ENCODE measurements at regions not wholly inside any gene's neighbourhood (a gene's known extent, or its start where the extent isn't known, plus 50 kb on each side); places are given as distances from the start of the nearest gene placed in this dataset.

DNA sequence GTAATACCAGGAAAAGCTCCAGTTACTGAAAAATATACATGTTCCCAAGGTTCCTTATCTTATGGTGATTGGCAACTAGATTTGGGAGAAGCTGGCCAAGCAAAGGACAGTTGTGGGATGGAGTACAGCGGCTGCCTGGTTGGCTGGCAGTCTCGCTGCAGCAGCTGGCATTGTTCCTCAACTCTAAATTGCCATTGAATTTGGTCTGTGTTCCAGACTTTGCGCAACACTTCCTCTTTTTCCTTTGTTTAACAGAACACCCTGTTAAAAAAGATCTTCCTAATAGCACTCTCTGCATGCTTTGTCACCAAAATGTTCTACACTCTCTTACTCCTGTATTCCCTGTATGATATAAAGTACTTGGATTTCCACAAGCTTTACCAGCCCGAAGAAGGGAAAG, 420.6 kb upstream of the RBMS3 start:
- no peaks in the 10 kb centered on the region for H3K27me3 ChIP-seq (ENCODE audit: control insufficient read depth, insufficient read depth, low read length)
- CTCF ChIA-PET, result interaction anchor here (1.3 to 2.3 kb wide), 3 partner anchors 9 to 12 kb away, joined by 3 to 8 read pairs (median 7); no protein-coding TSS in a partner anchor

DNA sequence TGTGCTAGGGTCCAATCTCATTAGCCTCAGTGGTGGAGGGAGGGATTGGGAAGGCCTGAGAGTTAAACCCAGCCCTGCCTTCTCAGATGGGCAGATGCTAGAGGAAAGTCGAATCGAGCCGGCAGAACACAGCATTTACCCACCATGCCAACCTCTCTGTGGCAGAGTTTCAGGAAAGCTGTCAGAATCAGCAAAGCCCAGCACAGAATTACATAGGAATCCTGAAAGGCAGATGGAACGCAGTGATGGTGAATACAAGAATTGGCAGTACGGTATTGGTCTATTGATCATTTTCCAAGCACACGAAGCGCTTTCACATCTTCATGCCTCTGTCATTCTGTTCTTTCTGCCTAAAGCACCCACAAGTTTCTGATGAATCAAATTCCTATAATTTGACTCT, 417.7 kb upstream of the RBMS3 start:
- TF ChIP-seq, protein P1, sequence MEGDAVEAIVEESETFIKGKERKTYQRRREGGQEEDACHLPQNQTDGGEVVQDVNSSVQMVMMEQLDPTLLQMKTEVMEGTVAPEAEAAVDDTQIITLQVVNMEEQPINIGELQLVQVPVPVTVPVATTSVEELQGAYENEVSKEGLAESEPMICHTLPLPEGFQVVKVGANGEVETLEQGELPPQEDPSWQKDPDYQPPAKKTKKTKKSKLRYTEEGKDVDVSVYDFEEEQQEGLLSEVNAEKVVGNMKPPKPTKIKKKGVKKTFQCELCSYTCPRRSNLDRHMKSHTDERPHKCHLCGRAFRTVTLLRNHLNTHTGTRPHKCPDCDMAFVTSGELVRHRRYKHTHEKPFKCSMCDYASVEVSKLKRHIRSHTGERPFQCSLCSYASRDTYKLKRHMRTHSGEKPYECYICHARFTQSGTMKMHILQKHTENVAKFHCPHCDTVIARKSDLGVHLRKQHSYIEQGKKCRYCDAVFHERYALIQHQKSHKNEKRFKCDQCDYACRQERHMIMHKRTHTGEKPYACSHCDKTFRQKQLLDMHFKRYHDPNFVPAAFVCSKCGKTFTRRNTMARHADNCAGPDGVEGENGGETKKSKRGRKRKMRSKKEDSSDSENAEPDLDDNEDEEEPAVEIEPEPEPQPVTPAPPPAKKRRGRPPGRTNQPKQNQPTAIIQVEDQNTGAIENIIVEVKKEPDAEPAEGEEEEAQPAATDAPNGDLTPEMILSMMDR (IDR thresholded peaks at IDR 0.05; ENCODE audit: insufficient read depth, low read depth, low read length), result no peak
- Histone ChIP-seq H3K36me3 (ENCODE audit: control insufficient read depth, insufficient read depth, low read length) (no peaks in the 10 kb centered on the region), H3K4me3 (ENCODE audit: low read depth, low read length) (no peak overlapping the region), H3K27me3 (ENCODE audit: control insufficient read depth, insufficient read depth, low read length) (no peaks in the 10 kb centered on the region)
- CTCF ChIA-PET, result no interaction called here
- DNase-seq (ENCODE audit: low read depth), result no peak
- POLR2A ChIA-PET, result no interaction called here

More for the DNA sequence above, 420.6 kb upstream of the RBMS3 start:
- POLR2A ChIA-PET, result no interaction called here
- H3K4me3 ChIP-seq (ENCODE audit: low read depth, low read length), result no peak overlapping the region
- no peaks in the 10 kb centered on the region for H3K36me3 ChIP-seq (ENCODE audit: control insufficient read depth, insufficient read depth, low read length)
- DNase-seq (ENCODE audit: low read depth), result no peak
- TF ChIP-seq, protein P1 (IDR thresholded peaks at IDR 0.05; ENCODE audit: insufficient read depth, low read depth, low read length), result no peak

- ChIA-PET POLR2A (no interaction called here), CTCF (no interaction called here)
- no peaks in the 10 kb centered on the region for H3K36me3 ChIP-seq (ENCODE audit: control insufficient read depth, insufficient read depth, low read length)
- H3K4me3 ChIP-seq (ENCODE audit: low read depth, low read length), result no peak overlapping the region
- TF ChIP-seq, protein P1 (IDR thresholded peaks at IDR 0.05; ENCODE audit: insufficient read depth, low read depth, low read length), result no peak
- H3K27me3 ChIP-seq (ENCODE audit: control insufficient read depth, insufficient read depth, low read length), result no peaks in the 10 kb centered on the region
- no peak for DNase-seq (ENCODE audit: low read depth)
These were observed 413.0 kb upstream of the RBMS3 start for GRCh38 chr3:28867836-28868235.

- ChIA-PET CTCF (interaction anchor here (1.7 kb wide), 1 partner anchor 9 kb away, joined by 7 read pairs; no protein-coding TSS in a partner anchor), POLR2A (no interaction called here)
- Histone ChIP-seq H3K27me3 (ENCODE audit: control insufficient read depth, insufficient read depth, low read length) (no peaks in the 10 kb centered on the region), H3K36me3 (ENCODE audit: control insufficient read depth, insufficient read depth, low read length) (no peaks in the 10 kb centered on the region), H3K4me3 (ENCODE audit: low read depth, low read length) (no peak overlapping the region)
- no peak for DNase-seq (ENCODE audit: low read depth)
- TF ChIP-seq, protein P1 (IDR thresholded peaks at IDR 0.05; ENCODE audit: insufficient read depth, low read depth, low read length), result no peak
These were observed 412.0 kb upstream of the RBMS3 start for GRCh38 chr3:28868897-28869296.

DNA sequence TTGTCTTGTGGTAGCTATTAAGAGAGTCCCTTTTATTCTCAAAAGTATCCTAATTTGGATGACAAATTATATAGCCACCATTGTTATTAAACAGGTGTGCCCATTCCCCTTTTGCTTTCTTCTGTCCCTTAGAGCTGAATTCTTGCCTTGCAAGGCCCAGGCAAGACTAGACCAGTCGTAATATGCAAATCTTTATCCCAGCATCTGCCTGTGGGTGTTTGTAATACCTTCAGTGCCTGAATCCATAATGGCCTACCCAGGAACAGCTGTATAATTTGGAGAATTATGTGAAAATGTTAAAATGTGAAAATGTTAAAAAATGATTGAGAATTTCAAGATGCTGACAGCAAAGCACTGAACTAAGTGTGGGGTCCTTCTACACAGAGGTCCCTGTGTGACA, 403.0 kb upstream of the RBMS3 start:
- no peaks in the 10 kb centered on the region for H3K36me3 ChIP-seq (ENCODE audit: control insufficient read depth, insufficient read depth, low read length)
- DNase-seq (ENCODE audit: low read depth), result no peak
- TF ChIP-seq, protein P1 (IDR thresholded peaks at IDR 0.05; ENCODE audit: insufficient read depth, low read depth, low read length), result no peak
- ChIA-PET CTCF (interaction anchor here (0.6 kb wide), 1 partner anchor 152 kb away, joined by 4 read pairs; no protein-coding TSS in a partner anchor), POLR2A (no interaction called here)
- no peak overlapping the region for H3K4me3 ChIP-seq (ENCODE audit: low read depth, low read length)
- no peaks in the 10 kb centered on the region for H3K27me3 ChIP-seq (ENCODE audit: control insufficient read depth, insufficient read depth, low read length)

Data from BJ (cell line).